ENCODE measurements at regions not wholly inside any gene's neighbourhood (a gene's known extent, or its start where the extent isn't known, plus 50 kb on each side); places are given as distances from the start of the nearest gene placed in this dataset.

GRCh38 chr12:81022531-81022930 lies 55.3 kb upstream of the ACSS3 start:
- DNase-seq (ENCODE audit: low read depth, low spot score) = no peak
- Histone ChIP-seq H3K27me3 (ENCODE audit: control insufficient read depth in 2 of 2, insufficient read depth in 2 of 2, low read length in 2 of 2) (no peaks in the 10 kb centered on the region), H3K9me1 (replicated peaks; ENCODE audit: control insufficient read depth, extremely low read depth, insufficient read depth, low read length) (no peaks in the 10 kb centered on the region), H3K9me3 (replicated peaks; ENCODE audit: control insufficient read depth, insufficient read depth, low read length) (no peaks in the 10 kb centered on the region), H4K20me1 (replicated peaks; ENCODE audit: control insufficient read depth, extremely low read depth, insufficient read depth, low read length) (no peaks in the 10 kb centered on the region), H3K27ac (ENCODE audit: insufficient read depth, low read depth, low read length) (no peak overlapping the region), H2AFZ (ENCODE audit: low read depth, low read length) (no peak overlapping the region), H3K4me1 (ENCODE audit: control insufficient read depth, extremely low read depth, insufficient read depth, low read length) (no peaks in the 10 kb centered on the region), H3K4me2 (ENCODE audit: insufficient read depth, low read length) (no peak overlapping the region), H3K79me2 (ENCODE audit: control insufficient read depth, insufficient read depth, low read length) (no peaks in the 10 kb centered on the region), H3K4me3 (replicated peaks in 1 of 3; ENCODE audit: insufficient read depth in 1 of 3, low read depth in 1 of 3, low read length in 3 of 3) (no peak overlapping the region), H3K9ac (replicated peaks; ENCODE audit: extremely low read depth, insufficient read depth, low read length) (no peak overlapping the region), H3K36me3 (ENCODE audit: control insufficient read depth in 2 of 2, extremely low read depth in 1 of 2, insufficient read depth in 2 of 2, low read length in 2 of 2) (no peaks in the 10 kb centered on the region)
- ChIA-PET POLR2A (no interaction called here), CTCF (no interaction called here)
- no TSS peak for BruUV-seq (replicated peaks)
- TF ChIP-seq MAX (IDR thresholded peaks at IDR 0.05; ENCODE audit: insufficient read depth, insufficient read length) = no peak
- no peak for TF ChIP-seq POLR2AphosphoS5 (IDR thresholded peaks at IDR 0.05; ENCODE audit: insufficient read depth, low read depth, low read length)
- TF ChIP-seq POLR2A (IDR thresholded peaks at IDR 0.05; ENCODE audit: low read depth, low read length) = no peak
- TF ChIP-seq GATA2 (IDR thresholded peaks at IDR 0.05; ENCODE audit: insufficient read depth, insufficient read length, low read depth, low read length) = no peak
- TF ChIP-seq, protein P1, sequence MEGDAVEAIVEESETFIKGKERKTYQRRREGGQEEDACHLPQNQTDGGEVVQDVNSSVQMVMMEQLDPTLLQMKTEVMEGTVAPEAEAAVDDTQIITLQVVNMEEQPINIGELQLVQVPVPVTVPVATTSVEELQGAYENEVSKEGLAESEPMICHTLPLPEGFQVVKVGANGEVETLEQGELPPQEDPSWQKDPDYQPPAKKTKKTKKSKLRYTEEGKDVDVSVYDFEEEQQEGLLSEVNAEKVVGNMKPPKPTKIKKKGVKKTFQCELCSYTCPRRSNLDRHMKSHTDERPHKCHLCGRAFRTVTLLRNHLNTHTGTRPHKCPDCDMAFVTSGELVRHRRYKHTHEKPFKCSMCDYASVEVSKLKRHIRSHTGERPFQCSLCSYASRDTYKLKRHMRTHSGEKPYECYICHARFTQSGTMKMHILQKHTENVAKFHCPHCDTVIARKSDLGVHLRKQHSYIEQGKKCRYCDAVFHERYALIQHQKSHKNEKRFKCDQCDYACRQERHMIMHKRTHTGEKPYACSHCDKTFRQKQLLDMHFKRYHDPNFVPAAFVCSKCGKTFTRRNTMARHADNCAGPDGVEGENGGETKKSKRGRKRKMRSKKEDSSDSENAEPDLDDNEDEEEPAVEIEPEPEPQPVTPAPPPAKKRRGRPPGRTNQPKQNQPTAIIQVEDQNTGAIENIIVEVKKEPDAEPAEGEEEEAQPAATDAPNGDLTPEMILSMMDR (IDR thresholded peaks at IDR 0.05; ENCODE audit: extremely low read depth in 1 of 2, insufficient read depth in 1 of 2, low read depth in 1 of 2, low read length in 2 of 2) = no peak
- no peak for TF ChIP-seq JUN (IDR thresholded peaks at IDR 0.05; ENCODE audit: borderline replicate concordance, insufficient read depth, insufficient read length, low read depth)
- TF ChIP-seq EZH2 (IDR thresholded peaks at IDR 0.05; ENCODE audit: borderline replicate concordance, low read depth, low read length, severe bottlenecking) = no peak
- dilution Hi-C loops (cut with MboI; ENCODE audit: extremely low pct_ligation_motif_present, low sequenced_read_pairs) = no loop called here
- FAIRE-seq = no peak
- intact Hi-C loops (cut with micrococcal nuclease) = no loop called here
